NCI-H446 treated with DMSO at 0.1 percent for 48 hours (cell line): ENCODE measurements at regions not wholly inside any gene's neighbourhood (a gene's known extent, or its start where the extent isn't known, plus 50 kb on each side); places are given as distances from the start of the nearest gene placed in this dataset.

Experiments used
- DNase-seq: peaks from one replicate; lab custom pipeline; 2025; lab: John Stamatoyannopoulos, UW

GRCh38 chr11:8340296-8340695 is 76.6 kb upstream of the LMO1 start:
- no peak for DNase-seq

- no peak for DNase-seq
Observed at GRCh38 chr11:8339592-8340022, 75.9 kb upstream of the LMO1 start.

- DNase-seq: no peak
Observed at GRCh38 chr11:8338138-8338537, 74.5 kb upstream of the LMO1 start.

GRCh38 chr11:8337130-8337795 is 73.6 kb upstream of the LMO1 start:
- no peak for DNase-seq

GRCh38 chr11:8336356-8337129 is 72.9 kb upstream of the LMO1 start:
- no peak for DNase-seq

GRCh38 chr11:8335683-8336082 is 72.0 kb upstream of the LMO1 start:
- DNase-seq: no peak

- DNase-seq: no peak
Observed at GRCh38 chr11:8335186-8335585, 71.5 kb upstream of the LMO1 start.

GRCh38 chr11:8333811-8334401 is 70.2 kb upstream of the LMO1 start:
- no peak for DNase-seq

GRCh38 chr11:8333376-8333775 is 69.7 kb upstream of the LMO1 start:
- DNase-seq: no peak

GRCh38 chr11:8332891-8333290 is 69.2 kb upstream of the LMO1 start:
- no peak for DNase-seq

GRCh38 chr11:8332196-8332595 is 68.5 kb upstream of the LMO1 start:
- DNase-seq: no peak

- no peak for DNase-seq
Observed at GRCh38 chr11:8331767-8332166, 68.1 kb upstream of the LMO1 start.

GRCh38 chr11:8330896-8331295 is 67.2 kb upstream of the LMO1 start:
- DNase-seq: no peak

- no peak for DNase-seq
Observed at GRCh38 chr11:8330404-8330803, 66.7 kb upstream of the LMO1 start.

- DNase-seq: no peak
Observed at GRCh38 chr11:8329847-8330361, 66.2 kb upstream of the LMO1 start.

GRCh38 chr11:8329336-8329735 is 65.7 kb upstream of the LMO1 start:
- no peak for DNase-seq

- DNase-seq: peak; percentile 64
Observed at GRCh38 chr11:8328848-8329330, 65.2 kb upstream of the LMO1 start.

- no peak for DNase-seq
Observed at GRCh38 chr11:8328231-8328794, 64.6 kb upstream of the LMO1 start.

GRCh38 chr11:8327761-8328192 is 64.1 kb upstream of the LMO1 start:
- DNase-seq: no peak

- no peak for DNase-seq
Observed at GRCh38 chr11:8326337-8326736, 62.7 kb upstream of the LMO1 start.

GRCh38 chr11:8325591-8326304 is 62.1 kb upstream of the LMO1 start:
- DNase-seq: no peak
